ENCODE measurements at regions not wholly inside any gene's neighbourhood (a gene's known extent, or its start where the extent isn't known, plus 50 kb on each side); places are given as distances from the start of the nearest gene placed in this dataset.

DNA sequence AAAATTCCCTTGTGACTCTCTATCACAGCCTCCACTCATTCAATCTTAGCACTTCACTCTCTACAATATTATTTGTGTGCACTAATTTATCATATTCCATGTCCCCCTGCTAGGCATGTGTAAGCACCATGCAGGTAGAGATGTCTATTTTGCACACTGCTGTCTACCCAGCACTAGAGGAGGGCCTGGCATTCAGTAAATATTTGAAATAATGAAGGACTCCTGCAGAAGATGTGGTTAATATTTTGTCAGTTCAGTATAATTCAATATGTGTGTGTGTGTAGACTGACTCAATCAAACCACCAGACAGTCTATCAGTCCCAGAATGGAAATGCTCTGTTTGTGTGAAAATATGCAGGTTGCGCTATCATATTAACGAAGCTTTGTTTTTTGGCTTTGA lies 313.6 kb upstream of the CDH6 start:
- H3K4me3 ChIP-seq (ENCODE audit: low read depth, low read length): no peak overlapping the region
- TF ChIP-seq, protein P1, sequence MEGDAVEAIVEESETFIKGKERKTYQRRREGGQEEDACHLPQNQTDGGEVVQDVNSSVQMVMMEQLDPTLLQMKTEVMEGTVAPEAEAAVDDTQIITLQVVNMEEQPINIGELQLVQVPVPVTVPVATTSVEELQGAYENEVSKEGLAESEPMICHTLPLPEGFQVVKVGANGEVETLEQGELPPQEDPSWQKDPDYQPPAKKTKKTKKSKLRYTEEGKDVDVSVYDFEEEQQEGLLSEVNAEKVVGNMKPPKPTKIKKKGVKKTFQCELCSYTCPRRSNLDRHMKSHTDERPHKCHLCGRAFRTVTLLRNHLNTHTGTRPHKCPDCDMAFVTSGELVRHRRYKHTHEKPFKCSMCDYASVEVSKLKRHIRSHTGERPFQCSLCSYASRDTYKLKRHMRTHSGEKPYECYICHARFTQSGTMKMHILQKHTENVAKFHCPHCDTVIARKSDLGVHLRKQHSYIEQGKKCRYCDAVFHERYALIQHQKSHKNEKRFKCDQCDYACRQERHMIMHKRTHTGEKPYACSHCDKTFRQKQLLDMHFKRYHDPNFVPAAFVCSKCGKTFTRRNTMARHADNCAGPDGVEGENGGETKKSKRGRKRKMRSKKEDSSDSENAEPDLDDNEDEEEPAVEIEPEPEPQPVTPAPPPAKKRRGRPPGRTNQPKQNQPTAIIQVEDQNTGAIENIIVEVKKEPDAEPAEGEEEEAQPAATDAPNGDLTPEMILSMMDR (IDR thresholded peaks at IDR 0.05; ENCODE audit: insufficient read depth, low read length): no peak
- DNase-seq (ENCODE audit: low read depth): no peak

DNA sequence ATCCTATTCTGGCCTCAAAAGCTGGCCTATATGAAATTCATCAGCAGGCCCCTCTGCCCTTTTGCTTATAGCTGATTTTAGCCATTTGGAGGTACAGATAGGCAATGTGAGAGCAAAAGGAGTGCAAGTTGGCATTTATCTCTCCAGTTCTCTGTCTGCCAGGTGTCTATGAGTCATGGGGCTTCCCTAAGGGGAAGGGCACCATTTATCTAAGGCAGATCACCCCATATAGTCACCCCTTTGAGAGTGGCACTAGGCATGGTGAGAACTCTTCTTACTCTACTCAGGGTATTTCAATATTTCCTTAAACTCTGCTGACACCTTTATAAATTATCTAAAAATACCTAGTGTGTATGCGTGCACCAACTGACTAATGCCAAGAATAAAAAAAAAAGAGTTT lies 314.7 kb upstream of the CDH6 start:
- DNase-seq (ENCODE audit: low read depth): no peak
- H3K4me3 ChIP-seq (ENCODE audit: low read depth, low read length): no peak overlapping the region
- TF ChIP-seq, protein P1 (IDR thresholded peaks at IDR 0.05; ENCODE audit: insufficient read depth, low read length): no peak

DNA sequence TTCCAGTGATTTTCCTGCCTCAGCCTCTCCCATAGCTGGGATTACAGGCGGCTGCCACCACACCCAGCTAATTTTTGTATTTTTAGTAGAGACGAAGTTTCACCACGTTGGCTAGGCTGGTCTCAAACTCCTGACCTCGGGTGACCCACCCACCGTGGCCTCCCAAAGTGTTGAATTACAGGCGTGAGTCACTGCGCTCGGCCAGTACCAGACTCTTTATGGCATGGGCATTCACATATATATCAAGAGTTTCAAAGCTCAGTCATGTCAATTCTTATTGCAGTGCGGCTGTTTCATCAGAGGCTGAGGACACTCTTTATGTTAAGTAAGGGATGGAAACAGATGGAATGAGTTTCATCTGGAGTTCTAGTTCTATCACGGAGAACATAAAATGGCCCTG lies 315.2 kb upstream of the CDH6 start:
- DNase-seq (ENCODE audit: low read depth): no peak
- TF ChIP-seq, protein P1 (IDR thresholded peaks at IDR 0.05; ENCODE audit: insufficient read depth, low read length): no peak
- no peak overlapping the region for H3K4me3 ChIP-seq (ENCODE audit: low read depth, low read length)

DNA sequence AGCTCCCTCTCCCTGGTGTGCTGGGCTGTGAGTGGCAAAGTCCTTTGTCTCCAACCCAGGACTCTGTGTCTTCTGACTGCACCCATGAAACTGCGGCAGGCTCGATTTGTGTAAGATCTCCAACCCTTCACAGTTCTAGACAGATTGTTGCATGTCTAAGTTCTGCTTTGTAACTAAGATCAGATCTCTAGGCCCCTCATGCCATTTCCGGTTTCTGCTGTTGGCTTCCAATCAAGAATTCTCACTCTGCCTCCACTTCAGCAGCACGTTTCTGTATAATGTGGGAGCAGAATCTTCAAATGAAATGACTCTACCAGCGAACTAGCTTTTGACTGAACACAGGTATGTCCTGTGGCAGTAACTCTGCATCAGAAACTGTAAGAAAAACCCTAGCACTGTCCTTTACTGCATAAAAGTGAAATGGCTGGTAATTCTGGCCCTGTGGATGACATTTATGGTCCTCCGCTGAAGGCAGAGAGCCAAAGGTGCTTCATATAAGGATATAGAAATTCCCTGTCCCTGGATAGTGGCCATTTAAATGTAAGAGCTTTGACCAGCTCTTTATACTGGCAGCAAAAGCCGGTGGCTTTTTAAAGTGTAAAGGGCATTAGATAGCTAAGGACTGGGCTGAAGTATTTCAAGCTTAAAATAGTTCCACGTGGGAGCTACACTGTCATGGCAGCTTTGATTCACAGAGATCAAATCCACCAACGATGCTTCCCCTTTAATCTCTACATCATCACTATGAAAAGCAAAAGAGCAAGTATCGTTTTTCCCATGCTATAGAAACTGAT lies 319.0 kb upstream of the CDH6 start:
- peak; percentile 14 for DNase-seq (ENCODE audit: low read depth)
- no peak overlapping the region for H3K4me3 ChIP-seq (ENCODE audit: low read depth, low read length)
- TF ChIP-seq, protein P1 (IDR thresholded peaks at IDR 0.05; ENCODE audit: insufficient read depth, low read length): no peak

DNA sequence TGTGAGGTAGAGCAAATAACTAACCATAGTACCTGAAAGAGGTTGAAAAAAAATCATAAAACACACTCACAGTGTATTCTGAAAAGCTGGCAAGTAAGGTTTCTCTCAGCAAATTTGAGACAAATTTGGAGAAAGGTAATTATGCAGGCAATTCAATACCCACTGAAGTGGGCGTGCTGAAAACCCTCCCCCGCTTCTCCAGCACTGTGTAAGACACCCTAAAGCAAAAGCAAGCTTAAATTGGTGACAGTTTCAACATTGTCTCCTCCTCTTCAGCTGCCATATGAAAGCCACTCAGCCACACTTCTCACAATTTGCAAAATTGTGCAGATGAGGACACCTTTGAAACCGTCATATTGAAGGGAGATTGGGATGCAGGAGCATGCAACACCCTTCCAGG lies 322.3 kb upstream of the CDH6 start:
- no peak overlapping the region for H3K4me3 ChIP-seq (ENCODE audit: low read depth, low read length)
- DNase-seq (ENCODE audit: low read depth): no peak
- TF ChIP-seq, protein P1 (IDR thresholded peaks at IDR 0.05; ENCODE audit: insufficient read depth, low read length): no peak

DNA sequence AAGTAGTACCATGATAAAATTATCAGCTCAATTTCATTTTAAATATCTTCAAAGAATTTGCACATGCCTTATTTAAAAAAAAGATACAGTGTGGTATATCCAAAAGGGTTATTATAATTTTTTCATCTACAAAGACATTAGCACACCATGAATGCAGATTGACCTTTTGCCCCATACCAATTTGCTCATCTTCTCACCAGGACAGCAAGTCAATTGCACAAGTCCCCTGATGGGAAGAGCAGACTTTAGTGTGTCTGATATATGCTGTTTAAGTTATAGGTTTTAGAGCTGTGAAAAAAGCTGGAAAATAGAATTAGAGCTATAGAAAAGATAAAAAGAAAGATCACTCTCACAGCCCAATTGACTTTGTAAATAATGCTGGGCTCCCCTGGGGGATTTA lies 325.8 kb upstream of the CDH6 start:
- no peak overlapping the region for H3K4me3 ChIP-seq (ENCODE audit: low read depth, low read length)
- DNase-seq (ENCODE audit: low read depth): no peak
- TF ChIP-seq, protein P1 (IDR thresholded peaks at IDR 0.05; ENCODE audit: insufficient read depth, low read length): no peak

DNA sequence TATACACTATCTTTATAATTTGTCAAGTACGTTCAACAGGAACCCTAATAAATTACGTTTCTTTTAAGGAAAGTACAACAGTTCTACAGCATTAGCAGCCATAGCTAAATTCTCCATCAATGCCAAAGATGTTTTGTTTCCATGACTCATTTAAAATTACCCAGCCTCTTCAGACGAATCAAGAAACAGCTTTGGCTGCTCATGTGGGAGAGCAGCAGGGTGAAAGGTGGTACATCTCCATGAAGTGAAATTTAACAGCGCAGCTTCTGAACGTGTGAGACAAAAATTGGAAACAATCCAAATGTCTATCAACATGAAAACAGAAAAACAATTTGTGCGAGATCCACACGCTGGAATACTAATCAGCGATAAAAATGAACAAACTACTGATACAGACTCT lies 327.3 kb upstream of the CDH6 start:
- no peak overlapping the region for H3K4me3 ChIP-seq (ENCODE audit: low read depth, low read length)
- no peak for DNase-seq (ENCODE audit: low read depth)
- TF ChIP-seq, protein P1 (IDR thresholded peaks at IDR 0.05; ENCODE audit: insufficient read depth, low read length): no peak
